ENCODE measurements at regions not wholly inside any gene's neighbourhood (a gene's known extent, or its start where the extent isn't known, plus 50 kb on each side); places are given as distances from the start of the nearest gene placed in this dataset.
"Not testable (repeated sequence)": the region's sequence is repeated elsewhere in the genome, so short reads cannot be mapped to it uniquely, and the experiment has no call there.

GRCh38 chr12:13435235-13435933 lies 238.9 kb downstream of the EMP1 start:
- no peak for DNase-seq

- DNase-seq = no peak
Measured at GRCh38 chr12:13433768-13434167, 237.2 kb downstream of the EMP1 start.

GRCh38 chr12:13431041-13431440 lies 234.5 kb downstream of the EMP1 start:
- DNase-seq = no peak

GRCh38 chr12:13428538-13429265 lies 232.2 kb downstream of the EMP1 start:
- no peak for DNase-seq

GRCh38 chr12:13425766-13426165 lies 229.2 kb downstream of the EMP1 start:
- DNase-seq = no peak

GRCh38 chr12:13422291-13422690 lies 225.8 kb downstream of the EMP1 start:
- DNase-seq = no peak

GRCh38 chr12:13417516-13417915 lies 221.0 kb downstream of the EMP1 start:
- DNase-seq = no peak

GRCh38 chr12:13411287-13411686 lies 214.8 kb downstream of the EMP1 start:
- no peak for DNase-seq

- no peak for DNase-seq
Measured at GRCh38 chr12:13405961-13406703, 209.6 kb downstream of the EMP1 start.

GRCh38 chr12:13404631-13405473 lies 208.3 kb downstream of the EMP1 start:
- no peak for DNase-seq

- DNase-seq = no peak
Measured at GRCh38 chr12:13404111-13404628, 207.6 kb downstream of the EMP1 start.

GRCh38 chr12:13391375-13391774 lies 194.8 kb downstream of the EMP1 start:
- DNase-seq = not testable (repeated sequence)

- DNase-seq = no peak
Measured at GRCh38 chr12:13390918-13391317, 194.4 kb downstream of the EMP1 start.

- DNase-seq = no peak
Measured at GRCh38 chr12:13390381-13390861, 193.9 kb downstream of the EMP1 start.

- no peak for DNase-seq
Measured at GRCh38 chr12:13387101-13387500, 190.6 kb downstream of the EMP1 start.

GRCh38 chr12:13386323-13387039 lies 190.0 kb downstream of the EMP1 start:
- DNase-seq = no peak

GRCh38 chr12:13383379-13383778 lies 186.9 kb downstream of the EMP1 start:
- DNase-seq = no peak

GRCh38 chr12:13380297-13380696 lies 183.8 kb downstream of the EMP1 start:
- no peak for DNase-seq

- no peak for DNase-seq
Measured at GRCh38 chr12:13379531-13380188, 183.1 kb downstream of the EMP1 start.

- DNase-seq = no peak
Measured at GRCh38 chr12:13377698-13378097, 181.2 kb downstream of the EMP1 start.

Data from activated CD4-positive, alpha-beta T cell treated with anti-CD3 and anti-CD28 coated beads for 4 hours (primary cell).